ENCODE measurements at regions not wholly inside any gene's neighbourhood (a gene's known extent, or its start where the extent isn't known, plus 50 kb on each side); places are given as distances from the start of the nearest gene placed in this dataset.
"Not testable (repeated sequence)": the region's sequence is repeated elsewhere in the genome, so short reads cannot be mapped to it uniquely, and the experiment has no call there.

- DNase-seq (ENCODE audit: low read depth, low spot score), result no peak
These were observed 318.1 kb upstream of the B3GAT1 start for GRCh38 chr11:134730101-134730500.

DNA sequence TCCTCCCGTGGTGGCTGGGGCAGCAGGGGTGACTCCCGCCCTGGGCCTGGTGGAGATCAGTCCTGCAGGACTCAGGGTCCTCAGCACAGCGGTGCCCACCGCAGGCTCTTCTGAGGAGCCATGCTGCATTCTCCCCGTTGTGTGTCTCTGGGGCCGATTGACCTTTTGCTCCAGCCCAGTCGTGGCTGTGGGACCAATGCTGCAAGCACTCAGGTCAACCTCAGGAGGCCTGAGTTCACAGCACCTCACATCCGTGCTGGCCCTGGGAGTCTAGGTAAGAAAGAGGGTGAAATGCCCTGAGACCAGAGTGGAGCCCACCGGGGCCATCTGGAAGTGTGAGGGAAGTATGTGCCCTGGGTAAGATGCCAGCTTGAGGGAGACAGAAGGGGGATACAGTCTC lies 316.1 kb upstream of the B3GAT1 start:
- DNase-seq (ENCODE audit: low read depth, low spot score), result no peak

DNA sequence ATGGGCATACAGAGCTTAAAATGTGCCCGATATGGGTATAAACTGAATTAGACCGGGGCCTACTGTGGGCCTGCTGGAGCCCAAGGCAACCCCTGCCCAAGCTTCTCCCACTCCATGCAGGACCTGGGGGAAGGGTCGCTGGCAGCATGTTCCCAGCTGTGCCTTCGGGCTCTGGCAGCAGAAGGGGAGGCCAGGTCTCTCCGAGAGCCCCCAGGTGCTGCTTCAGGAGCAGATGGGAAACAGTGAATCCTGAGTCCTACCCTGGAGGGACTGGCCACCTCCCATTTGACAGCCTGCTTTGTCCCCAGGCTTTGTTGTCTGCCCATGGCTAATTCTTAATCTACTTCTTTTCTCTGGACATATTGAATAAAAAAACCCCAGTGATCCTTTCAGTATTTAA lies 315.6 kb upstream of the B3GAT1 start:
- no peak for DNase-seq (ENCODE audit: low read depth, low spot score)

- DNase-seq (ENCODE audit: low read depth, low spot score), result no peak
These were observed 315.2 kb upstream of the B3GAT1 start for GRCh38 chr11:134727204-134727603.

DNA sequence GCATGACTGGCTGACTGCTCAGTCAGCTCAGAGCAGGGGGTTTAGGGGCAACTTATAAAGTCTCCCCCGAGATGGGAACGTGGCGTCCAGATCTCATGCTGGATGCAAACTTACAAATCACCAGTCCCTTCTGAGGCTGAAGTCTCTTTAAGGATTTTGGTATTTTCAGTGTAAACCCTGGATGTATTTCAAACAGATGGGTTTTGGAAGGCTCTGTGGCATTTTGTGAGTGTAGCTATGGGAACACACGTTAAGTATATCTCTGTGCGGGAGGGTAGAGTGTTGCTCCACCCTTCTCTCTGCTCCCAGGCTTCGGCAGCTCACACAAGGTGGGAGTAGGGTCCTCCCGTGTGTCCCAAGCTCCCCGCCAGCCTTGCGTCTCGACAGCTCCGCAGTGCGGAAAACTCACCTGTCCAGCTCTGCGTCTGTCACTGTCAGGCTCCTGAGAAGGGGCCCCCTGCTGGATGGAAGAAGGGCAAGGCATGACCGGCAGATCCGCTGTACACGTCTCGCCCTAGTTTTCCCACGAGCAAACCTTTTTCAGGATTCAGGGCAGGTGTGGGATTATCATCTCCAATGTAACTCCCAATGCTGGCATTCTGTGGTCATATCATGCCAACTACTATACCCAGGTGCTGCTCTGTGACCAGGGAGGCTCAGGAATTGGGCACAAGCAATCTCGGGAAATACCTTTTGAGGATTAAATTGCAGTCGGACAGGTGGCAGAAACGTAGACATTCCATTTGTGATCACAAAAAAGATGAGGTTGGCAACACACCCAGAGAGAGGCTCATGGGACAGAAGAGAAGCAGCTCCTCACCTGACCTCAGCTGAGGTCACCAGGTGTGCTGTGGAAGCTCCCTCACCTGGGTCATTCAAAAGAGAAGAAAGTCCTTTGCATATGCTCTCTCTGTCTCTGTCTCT lies 313.9 kb upstream of the B3GAT1 start:
- DNase-seq (ENCODE audit: low read depth, low spot score), result no peak

DNA sequence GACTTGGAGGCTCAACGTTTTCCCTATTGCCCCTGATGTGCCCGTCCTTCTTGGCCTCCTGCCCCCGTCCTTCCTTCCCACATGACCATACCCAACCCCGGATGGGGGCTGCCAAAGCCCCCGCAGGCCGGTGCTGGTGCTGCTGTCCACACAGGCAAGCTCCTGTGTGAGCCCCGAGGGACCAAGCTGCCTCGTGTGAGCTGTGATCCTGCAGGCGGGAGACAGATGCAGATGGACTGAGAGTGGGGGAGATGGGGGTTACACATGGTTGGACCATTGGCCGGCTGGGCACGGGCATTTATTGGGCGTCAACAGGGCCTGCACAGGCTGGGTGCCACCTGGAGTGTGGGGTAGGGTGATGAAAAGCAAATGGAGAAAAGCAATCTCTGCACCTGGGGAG lies 313.2 kb upstream of the B3GAT1 start:
- DNase-seq (ENCODE audit: low read depth, low spot score), result no peak

DNA sequence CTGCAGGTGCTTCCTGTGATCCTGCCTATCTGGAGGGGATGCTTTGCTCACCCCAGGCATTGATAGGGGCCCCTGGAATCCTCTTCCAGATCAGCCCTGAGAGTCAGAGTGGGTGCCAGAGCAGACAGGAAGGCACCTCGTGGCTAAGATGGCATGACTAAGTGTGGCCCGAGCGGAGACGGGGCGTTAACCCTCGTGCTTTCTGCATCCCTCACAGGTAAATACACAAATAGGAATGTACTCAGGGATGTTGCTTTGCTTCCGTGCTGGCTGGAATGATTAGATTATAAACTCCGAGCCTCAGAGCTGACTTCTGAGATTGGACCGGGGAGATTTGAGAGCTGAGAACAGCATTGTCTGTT lies 312.7 kb upstream of the B3GAT1 start:
- DNase-seq (ENCODE audit: low read depth, low spot score), result no peak

DNA sequence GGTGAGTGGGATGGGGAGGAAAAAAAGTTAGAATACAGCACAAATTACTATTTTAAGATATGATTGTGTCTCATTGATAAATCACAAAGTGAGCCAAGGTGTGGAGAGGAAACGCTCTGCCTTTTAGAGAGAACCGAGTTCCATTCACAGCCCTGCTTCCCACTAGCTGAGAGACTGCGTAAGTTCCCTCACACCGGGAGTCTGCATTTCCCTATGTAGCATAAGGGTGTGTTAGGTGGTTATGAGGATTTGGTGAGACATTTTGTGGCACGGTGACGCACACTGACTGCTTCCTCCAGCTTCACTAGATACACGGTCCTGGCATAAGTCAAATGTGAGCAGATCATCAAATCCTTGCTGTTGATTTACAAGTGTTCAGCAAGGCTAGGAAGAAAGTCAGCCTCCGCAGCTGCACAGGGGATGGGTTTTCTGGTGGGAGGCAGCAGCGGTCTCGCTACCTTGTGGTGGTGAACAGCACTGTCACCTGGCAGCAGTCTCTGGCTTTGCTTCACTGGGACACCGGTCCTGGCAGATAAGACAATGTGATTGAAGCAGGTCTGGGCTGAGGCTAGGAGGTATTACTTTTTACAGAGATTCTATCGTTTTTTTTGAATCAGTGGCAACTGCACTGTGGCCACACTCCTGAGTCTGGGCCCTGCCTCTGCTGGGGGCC lies 312.2 kb upstream of the B3GAT1 start:
- no peak for DNase-seq (ENCODE audit: low read depth, low spot score)

DNA sequence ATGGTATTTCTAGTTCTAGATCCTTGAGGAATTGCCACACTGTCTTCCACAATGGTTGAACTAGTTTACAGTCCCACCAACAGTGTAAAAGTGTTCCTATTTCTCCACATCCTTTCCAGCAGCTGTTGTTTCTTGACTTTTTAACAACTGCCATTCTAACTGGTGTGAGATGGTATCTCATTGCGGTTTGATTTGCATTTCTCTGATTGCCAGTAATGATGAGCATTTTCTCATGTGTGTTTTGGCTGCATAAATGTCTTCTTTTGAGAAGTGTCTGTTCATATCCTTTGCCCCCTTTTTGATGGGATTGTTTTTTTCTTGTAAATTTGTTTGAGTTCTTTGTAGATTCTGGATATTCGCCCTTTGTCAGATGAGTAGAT lies 308.6 kb upstream of the B3GAT1 start:
- DNase-seq (ENCODE audit: low read depth, low spot score), result not testable (repeated sequence)

DNA sequence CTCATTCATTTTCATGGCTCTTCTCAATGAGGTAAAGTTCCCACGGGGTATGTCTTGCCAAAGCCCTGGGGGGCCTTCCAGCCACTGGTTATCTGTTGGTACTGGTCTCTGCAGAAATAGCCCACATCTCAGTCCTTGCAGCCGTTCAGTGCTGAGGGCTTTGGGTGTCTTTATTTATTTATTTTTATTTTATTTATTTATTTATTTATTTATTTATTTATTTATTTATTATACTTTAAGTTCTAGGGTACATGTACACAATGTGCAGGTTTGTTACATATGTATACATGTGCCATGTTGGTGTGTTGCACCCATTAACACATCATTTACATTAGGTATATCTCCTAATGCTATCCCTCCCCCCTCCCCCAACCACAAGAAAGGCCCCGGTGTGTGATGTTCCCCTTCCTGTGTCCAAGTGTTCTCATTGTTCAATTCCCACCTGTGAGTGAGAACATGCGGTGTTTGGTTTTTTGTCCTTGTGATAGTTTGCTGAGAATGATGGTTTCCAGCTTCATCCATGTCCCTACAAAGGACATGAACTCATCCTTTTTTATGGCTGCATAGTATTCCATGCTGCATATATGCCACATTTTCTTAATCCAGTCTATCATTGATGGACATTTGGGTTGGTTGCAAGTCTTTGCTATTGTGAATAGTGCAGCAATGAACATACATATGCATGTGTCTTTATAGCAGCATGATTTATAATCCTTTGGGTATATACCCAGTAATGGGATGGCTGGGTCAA lies 308.1 kb upstream of the B3GAT1 start:
- DNase-seq (ENCODE audit: low read depth, low spot score), result not testable (repeated sequence)

DNA sequence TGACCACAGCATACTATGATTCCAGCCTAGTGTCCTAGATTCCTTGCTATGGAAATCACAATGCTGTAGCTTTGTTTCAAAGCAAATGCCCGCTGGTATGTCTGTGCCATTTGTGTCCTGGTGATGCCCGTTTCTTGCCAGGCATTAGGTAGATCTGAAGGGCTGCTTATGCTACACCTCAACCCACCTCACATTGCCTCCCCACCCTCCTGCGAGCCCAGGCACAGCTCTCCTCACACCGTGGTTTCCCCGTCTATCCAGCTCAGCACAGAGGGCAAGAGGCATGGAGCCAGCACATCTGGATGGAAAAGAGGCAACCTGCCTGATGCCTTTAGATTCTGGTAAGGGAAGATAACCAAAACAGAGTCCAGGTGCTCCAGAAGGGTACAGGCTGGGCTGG lies 307.4 kb upstream of the B3GAT1 start:
- no peak for DNase-seq (ENCODE audit: low read depth, low spot score)

DNA sequence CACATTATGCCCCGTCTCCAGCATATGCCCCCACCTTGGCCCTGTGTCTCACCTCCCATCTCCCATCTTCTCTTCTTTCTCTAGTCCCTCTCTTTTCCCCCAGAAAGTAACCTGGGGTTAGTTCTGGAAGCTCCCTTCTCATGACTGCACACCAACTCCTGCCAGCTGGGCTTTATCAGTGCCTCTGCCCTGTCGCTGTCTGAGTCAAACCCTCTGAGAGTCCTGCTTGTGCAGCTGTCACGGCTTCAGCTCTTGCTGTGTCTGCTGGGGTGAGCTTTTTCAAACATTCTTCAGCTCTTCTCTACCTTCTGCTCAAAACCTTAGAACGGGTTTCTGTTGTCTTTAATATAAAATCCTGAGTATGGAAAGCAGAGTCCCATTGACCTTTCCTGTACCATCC lies 304.5 kb upstream of the B3GAT1 start:
- DNase-seq (ENCODE audit: low read depth, low spot score), result no peak

- no peak for DNase-seq (ENCODE audit: low read depth, low spot score)
These were observed 302.1 kb upstream of the B3GAT1 start for GRCh38 chr11:134714021-134714656.

DNA sequence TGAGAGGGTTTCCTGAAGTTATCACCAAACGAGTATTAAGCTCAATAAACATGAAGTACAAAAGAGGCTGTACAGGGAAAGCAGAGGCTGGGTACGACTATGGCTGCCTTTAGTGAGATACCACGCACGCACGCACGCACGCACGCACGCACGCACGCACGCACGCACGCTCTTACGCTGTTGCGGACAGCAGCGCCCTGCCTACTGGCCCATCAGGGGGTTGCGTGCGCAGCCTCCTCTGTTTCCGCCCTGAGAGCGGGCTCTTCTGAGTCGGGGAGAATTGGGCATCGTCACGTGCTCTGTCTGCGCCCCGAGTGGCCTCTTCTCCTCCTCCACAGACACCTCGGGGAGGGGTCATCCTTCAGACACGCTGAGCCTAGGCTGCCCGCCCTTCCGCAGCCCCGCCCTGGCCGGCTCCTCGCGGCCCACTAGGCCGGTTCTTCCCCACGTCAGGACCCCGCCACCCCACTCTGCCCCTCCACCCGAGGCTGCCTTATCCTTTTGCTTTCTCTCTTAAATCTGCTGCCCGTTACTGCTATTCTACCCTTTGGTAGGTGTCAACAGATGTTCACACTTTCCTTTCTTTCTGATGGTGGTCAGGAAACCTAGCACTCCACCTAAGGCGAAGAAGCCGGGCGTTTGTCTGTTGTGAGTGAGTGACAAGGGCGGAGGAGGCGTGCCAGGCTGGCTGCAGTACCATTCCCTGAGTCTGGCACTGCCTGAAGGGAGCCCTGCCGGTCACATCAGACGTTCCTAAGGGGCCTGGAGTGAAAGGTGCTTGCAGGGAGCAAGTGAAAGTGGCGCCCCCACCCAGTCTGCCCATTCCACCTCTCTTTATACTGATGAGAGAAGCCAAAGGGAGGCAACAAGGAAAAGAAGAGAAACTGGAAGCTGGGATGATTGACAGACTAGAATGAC lies 300.4 kb upstream of the B3GAT1 start:
- no peak for DNase-seq (ENCODE audit: low read depth, low spot score)

DNA sequence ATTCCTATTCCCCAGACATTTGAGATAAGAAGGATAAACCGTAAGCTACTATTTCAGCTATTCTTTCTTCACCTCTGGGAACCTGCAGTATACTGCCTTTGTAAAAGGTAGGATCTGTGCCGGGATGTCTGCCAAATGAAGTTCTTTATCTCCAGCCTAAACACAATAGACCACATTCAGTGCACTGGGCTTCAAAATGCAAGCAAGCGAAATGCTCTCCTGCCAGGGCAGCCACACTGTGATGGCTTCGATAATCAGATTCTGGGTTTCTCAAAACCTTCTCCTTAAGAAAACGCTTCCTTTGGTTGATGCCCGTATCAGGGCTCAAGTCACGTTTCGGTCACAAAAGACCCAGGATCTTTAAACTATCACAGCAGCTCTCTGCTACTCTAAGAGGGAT lies 299.5 kb upstream of the B3GAT1 start:
- DNase-seq (ENCODE audit: low read depth, low spot score), result no peak

GRCh38 chr11:134710861-134711407 lies 298.9 kb upstream of the B3GAT1 start:
- no peak for DNase-seq (ENCODE audit: low read depth, low spot score)

GRCh38 chr11:134705858-134706257 lies 293.8 kb upstream of the B3GAT1 start:
- DNase-seq (ENCODE audit: low read depth, low spot score), result no peak

GRCh38 chr11:134702827-134703226 lies 290.8 kb upstream of the B3GAT1 start:
- no peak for DNase-seq (ENCODE audit: low read depth, low spot score)

- no peak for DNase-seq (ENCODE audit: low read depth, low spot score)
These were observed 289.6 kb upstream of the B3GAT1 start for GRCh38 chr11:134701564-134702165.

DNA sequence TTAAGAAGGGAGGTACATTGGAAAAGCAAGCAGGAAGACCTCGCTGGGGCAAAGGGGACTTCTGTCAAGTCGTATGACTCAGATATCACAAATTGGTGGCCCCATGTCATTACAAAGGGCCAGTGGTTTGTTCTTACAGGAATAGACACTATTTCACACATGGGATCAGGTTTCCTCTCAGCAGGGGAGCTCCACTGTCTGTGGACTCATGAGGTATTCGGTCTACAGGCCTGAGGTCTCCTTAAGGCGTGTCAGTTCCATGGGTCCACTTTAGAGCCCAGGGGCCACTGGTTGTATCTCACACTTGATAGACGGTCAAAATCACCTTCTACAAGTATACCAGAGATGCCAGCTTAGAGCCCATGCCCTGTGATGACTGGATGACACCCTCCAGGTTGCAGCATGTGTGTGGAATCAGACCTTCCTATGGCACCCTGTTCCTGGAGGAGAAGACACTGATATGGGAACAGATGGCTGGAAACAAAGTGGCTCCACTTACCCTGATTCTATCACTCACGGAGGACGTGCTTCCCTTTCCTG lies 288.1 kb upstream of the B3GAT1 start:
- DNase-seq (ENCODE audit: low read depth, low spot score), result no peak

Measured in astrocyte of the hippocampus (primary cell).